ENCODE measurements at regions not wholly inside any gene's neighbourhood (a gene's known extent, or its start where the extent isn't known, plus 50 kb on each side); places are given as distances from the start of the nearest gene placed in this dataset. TPM values are rescaled to one million over a fixed set of nuclear protein-coding genes. Genes with fewer than 3 reads are reported as not detected.
A peak's percentile ranks its signal among the peaks of the same experiment; 100 is the strongest.

DNA sequence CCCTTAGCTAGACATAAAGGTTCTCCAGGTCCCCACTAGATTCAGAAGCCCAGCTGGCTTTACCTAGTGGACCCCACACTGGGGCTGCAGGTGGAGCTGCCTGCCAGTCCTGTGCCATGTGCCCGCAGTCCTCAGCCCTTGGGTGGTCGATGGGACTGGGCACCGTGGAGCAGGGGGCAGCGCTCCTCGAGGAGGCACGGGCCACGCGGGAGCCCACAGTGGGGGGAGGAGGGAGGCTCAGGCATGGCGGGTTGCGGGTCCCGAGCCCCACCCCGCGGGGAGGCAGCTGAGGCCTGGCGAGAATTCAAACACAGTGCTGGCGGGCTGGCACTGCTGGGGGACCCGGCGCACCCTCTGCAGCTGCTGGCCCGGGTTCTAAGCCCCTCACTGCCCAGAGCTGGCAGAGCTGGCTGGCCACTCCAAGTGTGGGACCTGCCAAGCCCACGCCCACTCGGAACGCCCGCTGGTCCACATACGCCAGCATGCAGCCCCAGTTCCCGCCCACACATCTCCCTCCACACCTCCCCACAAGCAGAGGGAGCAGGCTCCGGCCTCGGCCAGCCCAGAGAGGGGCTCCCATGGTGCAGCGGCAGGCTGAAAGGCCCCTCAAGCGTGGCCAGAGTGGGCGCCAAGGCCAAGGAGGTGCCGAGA lies 119.7 kb upstream of the NRXN1 start:
- DNase-seq (ENCODE audit: low spot score): no peak

DNA sequence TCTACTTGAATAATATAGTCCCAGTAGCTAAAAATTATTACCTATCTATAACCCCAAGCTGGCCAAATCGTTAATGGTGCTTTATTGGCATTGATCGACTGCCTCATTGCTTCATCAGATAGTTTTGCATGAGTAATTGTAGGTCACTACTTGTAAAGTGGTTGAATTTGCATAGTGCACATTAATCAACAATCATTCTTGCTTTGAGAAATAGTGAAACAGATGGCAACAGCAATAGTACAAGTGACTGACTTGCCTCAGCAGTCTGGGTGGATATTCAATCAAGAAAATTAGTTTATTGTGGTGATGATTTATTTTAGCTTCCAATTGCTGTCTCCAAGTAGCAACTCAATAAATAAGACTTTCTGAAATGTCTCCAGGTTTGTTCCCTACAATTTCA lies 117.8 kb upstream of the NRXN1 start:
- DNase-seq (ENCODE audit: low spot score): no peak

DNA sequence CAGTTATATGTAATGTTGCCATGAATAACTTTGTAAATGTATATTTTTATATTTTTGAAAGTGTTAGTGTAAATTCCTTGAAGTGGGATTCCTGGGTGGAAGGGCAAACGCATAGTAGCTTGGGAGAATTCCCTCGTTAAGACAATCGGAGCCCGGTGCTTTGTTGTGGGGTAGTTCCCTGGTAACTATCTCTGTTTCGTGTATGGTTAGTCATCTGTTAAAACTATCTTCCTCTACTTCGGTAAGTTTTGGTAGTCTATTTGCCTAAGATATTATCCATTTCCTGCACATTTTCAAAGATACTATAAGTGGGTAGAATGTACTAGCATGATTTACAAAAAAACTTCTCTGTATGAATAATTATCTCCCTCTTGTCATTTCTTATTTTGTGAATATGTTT lies 113.8 kb upstream of the NRXN1 start:
- DNase-seq (ENCODE audit: low spot score): no peak

DNA sequence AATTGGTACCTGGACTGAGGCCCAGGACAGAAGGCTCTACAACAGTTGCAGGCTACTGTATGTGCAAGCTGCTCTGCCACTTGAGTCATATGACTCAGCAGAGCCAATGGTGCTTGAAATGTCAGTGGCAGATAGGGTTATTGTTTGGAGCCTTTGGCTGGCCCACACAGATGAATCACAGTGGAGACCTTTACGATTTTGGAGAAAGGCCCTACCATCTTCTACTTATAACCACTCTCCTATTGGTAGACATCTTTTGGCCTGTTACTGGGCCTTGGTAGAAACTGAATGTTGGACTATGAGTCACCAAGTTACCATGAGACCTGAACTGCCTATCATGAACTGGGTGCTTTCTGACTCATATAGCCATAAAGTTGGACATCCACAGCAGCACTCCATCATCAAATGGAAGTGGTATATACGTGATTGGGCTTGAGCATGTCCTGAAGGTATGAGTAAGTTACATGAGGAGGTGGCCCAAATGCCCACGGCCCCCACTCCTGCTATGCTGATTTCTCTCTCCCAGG lies 88.9 kb upstream of the NRXN1 start:
- DNase-seq (ENCODE audit: low spot score): no peak

DNA sequence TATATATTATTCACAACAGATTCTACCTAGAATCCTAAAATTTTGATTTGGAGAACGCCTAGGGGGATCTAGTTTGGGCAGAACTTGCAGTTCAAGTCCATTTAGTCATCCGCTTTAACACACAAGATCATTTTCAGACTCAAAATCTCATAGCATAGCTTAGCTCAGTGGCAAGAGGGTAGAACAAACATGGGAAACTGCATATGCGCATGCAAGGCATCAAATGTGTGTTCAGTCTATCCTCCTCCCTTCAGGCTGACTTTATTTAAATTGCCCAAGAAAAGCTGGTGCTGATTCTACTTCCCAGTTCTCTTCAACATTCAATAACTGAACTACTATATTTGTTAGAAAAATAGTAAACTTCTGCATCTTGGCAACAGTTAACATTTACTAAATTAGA lies 79.6 kb upstream of the NRXN1 start:
- DNase-seq (ENCODE audit: low spot score): no peak

DNA sequence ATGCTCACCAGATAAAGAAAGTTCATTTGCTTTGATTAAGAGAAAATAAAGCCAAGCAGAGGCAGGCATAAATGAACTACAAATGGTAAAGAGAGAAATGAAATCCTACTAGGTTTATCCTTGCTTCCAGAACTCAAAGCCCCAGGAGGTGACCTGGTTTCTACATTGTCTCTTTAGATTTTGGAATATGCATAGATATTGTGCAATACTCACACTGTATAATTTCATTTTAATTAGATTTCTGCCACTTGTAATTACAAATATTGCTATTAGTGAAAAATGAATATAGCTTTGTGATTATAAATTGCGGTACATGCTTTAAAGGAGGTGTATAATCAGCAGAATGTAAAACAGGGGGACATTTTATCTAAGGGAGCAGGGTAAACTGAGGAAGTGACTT lies 76.9 kb upstream of the NRXN1 start:
- DNase-seq (ENCODE audit: low spot score): no peak

DNA sequence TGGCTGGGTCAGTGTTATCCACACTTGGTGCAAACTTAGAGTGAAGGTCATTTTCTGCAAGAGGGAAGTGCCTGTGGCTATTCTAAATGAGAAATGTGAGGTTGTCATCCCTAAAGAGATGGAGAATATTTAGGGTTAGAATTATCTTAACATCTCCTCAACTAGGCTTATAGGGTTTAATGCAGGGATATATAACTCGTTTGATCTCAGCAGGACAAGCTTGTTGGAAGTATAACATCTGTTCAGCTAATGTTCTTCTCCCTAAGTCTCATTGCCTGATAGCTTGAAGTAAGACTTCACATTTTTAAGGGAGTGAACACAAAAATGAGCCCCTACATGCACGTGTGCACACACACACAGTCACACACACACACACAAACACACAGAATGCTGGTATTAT lies 75.9 kb upstream of the NRXN1 start:
- DNase-seq (ENCODE audit: low spot score): no peak

DNA sequence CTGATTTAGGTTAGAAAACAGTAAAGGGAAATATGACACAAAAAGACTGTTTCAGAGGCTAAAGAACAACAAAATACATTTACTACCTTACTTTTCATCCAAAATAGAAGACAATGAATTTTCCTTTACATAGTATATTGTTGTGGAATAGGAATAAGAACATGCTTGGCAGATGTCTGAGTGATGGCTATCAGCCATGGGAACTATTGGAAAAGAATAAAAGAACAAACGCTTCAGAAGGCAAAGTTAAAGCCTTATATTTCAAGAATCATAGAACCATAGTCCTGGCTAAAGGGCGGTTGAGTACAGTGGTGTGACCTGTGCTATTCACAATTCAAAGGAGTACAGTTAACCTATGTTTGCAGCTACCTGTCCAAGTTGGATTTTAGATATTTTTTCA lies 73.9 kb upstream of the NRXN1 start:
- DNase-seq (ENCODE audit: low spot score): no peak

DNA sequence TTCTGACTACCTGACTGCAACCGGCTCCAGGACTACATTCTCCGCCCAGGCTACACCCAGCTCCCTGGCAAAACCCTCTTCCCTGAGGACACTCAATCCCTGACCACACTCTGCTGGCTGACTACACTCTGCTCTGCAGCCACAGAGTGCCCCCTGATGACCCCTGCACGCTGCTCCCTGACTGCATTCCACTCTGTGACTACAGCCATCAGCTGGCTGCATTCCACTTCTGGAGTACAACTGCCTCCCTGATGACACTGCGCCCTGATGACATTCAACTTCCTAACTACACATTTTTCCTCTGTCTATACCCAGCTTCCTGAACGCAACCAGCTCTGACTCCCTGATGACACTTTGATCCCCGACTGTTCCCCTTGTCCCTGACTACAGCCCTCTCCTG lies 71.3 kb upstream of the NRXN1 start:
- DNase-seq (ENCODE audit: low spot score): peak; percentile 35

DNA sequence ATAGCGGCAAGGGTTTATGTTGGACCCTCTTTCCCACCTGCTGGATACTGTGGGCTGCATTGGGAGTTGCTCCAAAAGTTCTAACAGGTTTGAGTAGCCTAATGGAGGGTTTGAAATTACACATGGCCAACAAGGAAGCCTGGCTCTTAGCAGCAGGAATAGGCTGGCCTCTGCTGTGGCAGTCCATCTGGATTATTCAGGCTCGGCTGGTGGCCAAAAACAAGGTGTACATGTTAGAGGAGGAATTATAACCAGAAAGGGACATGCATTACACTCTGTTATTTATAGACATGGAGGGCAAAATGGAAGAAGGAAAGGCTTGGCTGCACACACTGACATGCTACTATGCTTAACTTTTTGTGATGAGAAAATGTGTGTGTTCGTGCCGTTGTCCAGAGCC lies 61.1 kb upstream of the NRXN1 start:
- no peak for DNase-seq (ENCODE audit: low spot score)

DNA sequence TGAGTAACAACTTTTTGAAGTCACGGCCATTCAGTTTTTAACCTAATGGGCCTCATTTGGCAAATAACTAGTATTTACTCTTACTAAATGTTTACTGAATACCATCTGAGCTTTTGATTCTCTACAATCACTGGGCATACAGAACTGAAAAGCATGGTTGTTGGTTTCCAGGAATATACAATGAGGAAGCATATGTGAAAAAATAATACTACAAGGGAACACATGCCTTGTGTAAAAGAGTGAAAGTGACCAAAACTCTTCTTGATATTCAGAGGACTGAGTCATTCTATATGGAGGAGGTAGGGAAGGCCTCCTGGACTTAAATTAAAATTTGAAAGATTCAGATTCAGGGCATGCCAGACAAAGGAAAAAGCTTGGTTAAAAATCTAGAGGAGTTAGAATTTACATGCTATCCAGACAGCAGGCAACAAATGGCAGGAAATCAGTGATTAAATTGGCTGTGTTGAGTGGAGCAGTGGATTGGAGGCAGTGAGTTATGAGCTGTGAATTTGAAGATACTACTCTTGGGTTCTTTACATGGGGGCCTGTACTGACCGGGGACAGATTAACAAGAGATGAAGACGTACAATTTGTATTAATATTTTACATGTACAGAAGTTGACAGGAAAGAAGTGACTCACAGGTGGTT lies 53.6 kb upstream of the NRXN1 start:
- DNase-seq (ENCODE audit: low spot score): no peak

DNA sequence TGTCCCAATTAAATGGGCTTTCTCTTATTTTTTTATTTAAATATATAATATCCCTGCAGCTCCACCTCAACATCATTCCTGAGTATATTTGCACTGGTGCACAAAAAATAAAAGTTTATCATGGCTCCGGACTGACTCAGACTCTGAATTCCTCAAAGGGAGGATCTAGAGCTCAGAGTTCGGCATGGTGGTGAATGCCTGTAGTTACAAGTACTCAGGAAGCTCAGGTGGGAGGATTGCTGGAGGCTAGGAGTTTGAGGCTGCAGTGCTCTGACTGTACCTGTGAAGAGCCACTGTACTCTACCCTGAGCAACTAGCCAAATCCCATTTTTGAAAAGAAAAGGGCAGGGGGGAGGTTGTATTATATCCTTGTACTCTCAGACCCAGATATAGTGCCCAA lies 52.8 kb upstream of the NRXN1 start:
- DNase-seq (ENCODE audit: low spot score): no peak

Small RNA genes in the stretch of these regions (small RNA-seq; reads per million reads assigned to genes)
- gene AC010967.3: not detected
- gene AC069157.1: not detected
- not detected for gene AC097463.2
- not detected for gene CRYGGP
- gene MIR4431: not detected
- gene RF00019: not detected
- not detected for gene RF00424
- not detected for gene RNU6-997P

Data from HT-29 (cell line).